ENCODE measurements at regions not wholly inside any gene's neighbourhood (a gene's known extent, or its start where the extent isn't known, plus 50 kb on each side); places are given as distances from the start of the nearest gene placed in this dataset.

DNA sequence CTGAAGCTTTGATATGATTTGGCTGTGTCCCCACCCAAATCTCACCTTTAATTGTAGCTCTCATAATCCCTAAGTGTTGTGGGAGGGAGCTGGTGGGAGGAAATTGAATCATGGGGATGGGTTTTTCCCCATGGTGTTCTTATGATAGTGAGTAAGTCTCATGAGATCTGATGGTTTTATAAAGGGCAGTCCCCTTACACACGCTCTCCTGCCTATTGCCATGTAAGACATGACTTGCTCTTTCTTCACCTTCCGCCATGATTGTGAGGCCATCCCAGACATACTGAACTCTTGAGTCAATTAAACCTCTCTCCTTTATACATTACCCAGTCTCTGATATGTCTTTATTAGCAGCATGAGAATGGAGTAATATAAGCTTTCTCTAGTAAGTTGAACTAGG lies 261.9 kb downstream of the HLX start:
- DNase-seq (no peak), ATAC-seq (no peak)
- no peaks in the 10 kb centered on the region for H3K4me1 ChIP-seq
- no peak overlapping the region for H3K27ac ChIP-seq
- no peaks in the 10 kb centered on the region for H3K36me3 ChIP-seq
- H3K4me3 ChIP-seq = no peak overlapping the region
- TF ChIP-seq, protein P1, sequence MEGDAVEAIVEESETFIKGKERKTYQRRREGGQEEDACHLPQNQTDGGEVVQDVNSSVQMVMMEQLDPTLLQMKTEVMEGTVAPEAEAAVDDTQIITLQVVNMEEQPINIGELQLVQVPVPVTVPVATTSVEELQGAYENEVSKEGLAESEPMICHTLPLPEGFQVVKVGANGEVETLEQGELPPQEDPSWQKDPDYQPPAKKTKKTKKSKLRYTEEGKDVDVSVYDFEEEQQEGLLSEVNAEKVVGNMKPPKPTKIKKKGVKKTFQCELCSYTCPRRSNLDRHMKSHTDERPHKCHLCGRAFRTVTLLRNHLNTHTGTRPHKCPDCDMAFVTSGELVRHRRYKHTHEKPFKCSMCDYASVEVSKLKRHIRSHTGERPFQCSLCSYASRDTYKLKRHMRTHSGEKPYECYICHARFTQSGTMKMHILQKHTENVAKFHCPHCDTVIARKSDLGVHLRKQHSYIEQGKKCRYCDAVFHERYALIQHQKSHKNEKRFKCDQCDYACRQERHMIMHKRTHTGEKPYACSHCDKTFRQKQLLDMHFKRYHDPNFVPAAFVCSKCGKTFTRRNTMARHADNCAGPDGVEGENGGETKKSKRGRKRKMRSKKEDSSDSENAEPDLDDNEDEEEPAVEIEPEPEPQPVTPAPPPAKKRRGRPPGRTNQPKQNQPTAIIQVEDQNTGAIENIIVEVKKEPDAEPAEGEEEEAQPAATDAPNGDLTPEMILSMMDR (IDR thresholded peaks at IDR 0.05) = no peak
- no peaks in the 10 kb centered on the region for H3K9me3 ChIP-seq
- intact Hi-C loops (cut with DNase I) = no loop called here
- no peaks in the 10 kb centered on the region for H3K27me3 ChIP-seq (ENCODE audit: low read depth)

DNA sequence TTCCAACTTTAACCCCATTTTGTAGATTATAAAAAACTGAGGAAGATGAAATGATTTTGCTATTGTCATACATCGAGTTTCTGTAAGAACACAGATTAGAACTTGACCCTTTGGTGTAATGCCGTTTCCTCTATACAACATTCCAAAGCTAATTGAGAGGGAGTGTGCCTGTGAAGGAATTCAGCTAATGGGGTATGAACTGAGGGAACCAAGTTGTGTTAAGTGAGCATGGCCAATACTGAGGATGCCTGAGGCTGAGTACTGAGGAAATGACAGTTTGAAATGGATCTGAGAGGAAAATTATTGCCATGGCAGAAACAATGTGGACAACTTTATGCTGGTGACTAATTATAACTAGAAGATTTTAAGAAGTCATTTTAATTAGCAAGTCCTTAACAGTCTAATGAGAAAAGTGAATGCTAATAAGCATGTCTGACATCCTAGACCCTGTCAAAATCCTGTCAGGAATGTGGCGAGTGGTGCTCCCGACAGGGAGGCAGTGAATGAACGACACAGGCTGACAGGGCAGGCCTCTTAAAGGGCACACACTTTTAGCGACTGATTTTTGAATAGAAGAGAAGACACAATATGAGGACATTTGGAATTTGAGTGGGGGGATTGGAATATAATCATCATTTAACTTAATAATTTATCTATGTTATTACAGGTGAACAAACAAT lies 262.5 kb downstream of the HLX start:
- TF ChIP-seq, protein P1 (IDR thresholded peaks at IDR 0.05) = no peak
- no peaks in the 10 kb centered on the region for H3K4me1 ChIP-seq
- DNase-seq = no peak
- no peak overlapping the region for H3K4me3 ChIP-seq
- no peaks in the 10 kb centered on the region for H3K36me3 ChIP-seq
- H3K9me3 ChIP-seq = no peaks in the 10 kb centered on the region
- H3K27me3 ChIP-seq (ENCODE audit: low read depth) = no peaks in the 10 kb centered on the region
- intact Hi-C loops (cut with DNase I) = no loop called here
- peak; percentile 59 to 65 for ATAC-seq
- H3K27ac ChIP-seq = no peak overlapping the region

DNA sequence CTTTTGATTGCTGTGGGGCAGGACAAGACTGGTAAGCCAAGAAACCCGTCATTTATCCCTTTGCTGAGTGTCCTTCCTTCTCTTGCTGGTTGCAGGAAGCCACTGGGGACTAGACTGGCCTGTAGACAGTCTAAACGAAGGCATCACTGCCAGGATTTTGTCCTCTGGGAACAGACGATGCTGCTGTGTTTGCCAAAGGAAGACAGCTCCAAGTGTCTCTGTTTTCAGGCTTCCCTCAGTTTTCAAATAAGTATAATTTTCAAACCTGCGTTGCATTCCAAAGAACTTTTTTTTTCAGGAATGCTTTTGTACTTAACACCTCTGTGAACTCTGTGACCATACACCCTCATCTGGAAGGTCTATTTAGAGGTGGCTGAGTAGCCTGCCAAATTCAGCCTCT lies 269.4 kb downstream of the HLX start:
- Histone ChIP-seq H3K27ac (no peak overlapping the region), H3K36me3 (no peaks in the 10 kb centered on the region), H3K9me3 (no peaks in the 10 kb centered on the region), H3K27me3 (ENCODE audit: low read depth) (no peaks in the 10 kb centered on the region), H3K4me3 (no peak overlapping the region), H3K4me1 (no peaks in the 10 kb centered on the region)
- TF ChIP-seq, protein P1 (IDR thresholded peaks at IDR 0.05) = no peak
- intact Hi-C loops (cut with DNase I) = no loop called here
- ATAC-seq (no peak), DNase-seq (no peak)

DNA sequence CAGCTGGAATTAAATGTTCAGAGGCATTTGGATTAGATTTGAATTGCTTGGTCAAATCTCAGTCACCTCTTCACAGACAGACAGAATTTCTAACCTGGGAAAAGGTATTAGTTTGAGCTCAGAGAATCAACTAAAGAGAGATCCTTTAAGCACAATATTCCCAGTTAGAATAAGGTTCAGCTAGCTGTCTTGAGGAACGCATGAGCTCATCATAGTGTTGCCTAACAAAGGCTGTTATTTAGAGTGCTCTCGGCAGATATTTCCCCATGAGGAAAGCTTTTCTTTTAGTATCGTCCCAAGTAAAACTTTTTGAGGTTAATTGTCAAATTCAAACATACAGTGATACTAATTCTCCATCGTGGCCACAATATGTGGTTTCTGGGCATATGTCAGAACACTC lies 269.9 kb downstream of the HLX start:
- no peaks in the 10 kb centered on the region for H3K27me3 ChIP-seq (ENCODE audit: low read depth)
- H3K4me1 ChIP-seq = no peaks in the 10 kb centered on the region
- H3K27ac ChIP-seq = no peak overlapping the region
- TF ChIP-seq, protein P1 (IDR thresholded peaks at IDR 0.05) = no peak
- ATAC-seq = peak; percentile 34 to 47
- no peak for DNase-seq
- no peaks in the 10 kb centered on the region for H3K9me3 ChIP-seq
- H3K4me3 ChIP-seq = no peak overlapping the region
- no peaks in the 10 kb centered on the region for H3K36me3 ChIP-seq
- intact Hi-C loops (cut with DNase I) = no loop called here

DNA sequence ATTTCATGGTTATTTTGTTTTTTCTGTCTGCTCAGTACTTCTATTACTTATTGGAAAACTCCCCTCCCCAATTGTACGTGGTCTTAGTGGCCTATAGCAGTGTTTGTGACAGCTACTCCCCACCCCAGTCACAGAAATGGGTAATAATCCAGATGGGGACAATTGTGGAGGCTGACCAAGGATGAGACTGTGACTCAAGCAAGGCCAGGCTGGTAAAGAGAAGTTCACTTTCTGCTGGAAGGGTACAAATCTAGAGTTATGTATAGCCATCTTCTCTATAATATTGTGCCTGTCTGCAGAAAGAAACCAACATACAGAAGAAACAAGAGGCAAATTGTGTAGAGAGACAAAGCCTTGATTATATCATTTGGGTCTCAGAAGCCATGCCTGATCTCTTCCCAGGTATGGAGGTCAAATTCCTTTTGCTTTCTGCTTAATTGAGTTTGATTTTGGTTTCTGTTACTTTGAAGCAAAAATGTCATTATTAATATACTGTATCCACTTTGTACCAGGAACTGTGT lies 270.4 kb downstream of the HLX start:
- H3K36me3 ChIP-seq = no peaks in the 10 kb centered on the region
- TF ChIP-seq, protein P1 (IDR thresholded peaks at IDR 0.05) = no peak
- H3K9me3 ChIP-seq = no peaks in the 10 kb centered on the region
- intact Hi-C loops (cut with DNase I) = no loop called here
- no peak for DNase-seq
- no peaks in the 10 kb centered on the region for H3K4me1 ChIP-seq
- no peak overlapping the region for H3K27ac ChIP-seq
- no peaks in the 10 kb centered on the region for H3K27me3 ChIP-seq (ENCODE audit: low read depth)
- no peak overlapping the region for H3K4me3 ChIP-seq
- ATAC-seq = no peak
